ENCODE measurements at regions not wholly inside any gene's neighbourhood (a gene's known extent, or its start where the extent isn't known, plus 50 kb on each side); places are given as distances from the start of the nearest gene placed in this dataset.

GRCh38 chr1:218895064-218895587 lies 278.6 kb upstream of the LYPLAL1 start:
- H3K27me3 ChIP-seq (replicated peaks; ENCODE audit: insufficient read depth): no peaks in the 10 kb centered on the region
- 66% methylated on average over 3 of the region's 3 CpGs for WGBS
- no peak overlapping the region for H3K4me3 ChIP-seq
- TF ChIP-seq CTCF (IDR thresholded peaks at IDR 0.05) (no peak), POLR2A (IDR thresholded peaks at IDR 0.05) (no peak), POLR2AphosphoS5 (IDR thresholded peaks at IDR 0.05) (no peak)
- H3K36me3 ChIP-seq: no peaks in the 10 kb centered on the region
- H3K27ac ChIP-seq: no peak overlapping the region
- H3K4me1 ChIP-seq (replicated peaks): no peaks in the 10 kb centered on the region
- no peak for DNase-seq (ENCODE audit: low spot score)
- H3K9me3 ChIP-seq: no peaks in the 10 kb centered on the region
- intact Hi-C loops (cut with DNase I): no loop called here

GRCh38 chr1:218896202-218896601 lies 277.5 kb upstream of the LYPLAL1 start:
- H3K4me1 ChIP-seq (replicated peaks): no peaks in the 10 kb centered on the region
- 62% methylated on average over 5 of the region's 5 CpGs for WGBS

GRCh38 chr1:218898921-218899320 lies 274.8 kb upstream of the LYPLAL1 start:
- H3K4me1 ChIP-seq (replicated peaks): no peaks in the 10 kb centered on the region
- TF ChIP-seq POLR2AphosphoS5 (IDR thresholded peaks at IDR 0.05) (no peak), POLR2A (IDR thresholded peaks at IDR 0.05) (no peak), CTCF (IDR thresholded peaks at IDR 0.05) (no peak)
- 48% methylated on average over 2 of the region's 2 CpGs for WGBS
- no peaks in the 10 kb centered on the region for H3K36me3 ChIP-seq
- no peaks in the 10 kb centered on the region for H3K9me3 ChIP-seq
- H3K4me3 ChIP-seq: no peak overlapping the region
- no peak for DNase-seq (ENCODE audit: low spot score)
- no peak overlapping the region for H3K27ac ChIP-seq
- intact Hi-C loops (cut with DNase I): no loop called here
- no peaks in the 10 kb centered on the region for H3K27me3 ChIP-seq (replicated peaks; ENCODE audit: insufficient read depth)

More at GRCh38 chr1:218896202-218896601, 277.5 kb upstream of the LYPLAL1 start:
- Histone ChIP-seq H3K36me3 (no peaks in the 10 kb centered on the region), H3K9me3 (no peaks in the 10 kb centered on the region), H3K27me3 (replicated peaks; ENCODE audit: insufficient read depth) (no peaks in the 10 kb centered on the region), H3K4me3 (no peak overlapping the region), H3K27ac (no peak overlapping the region)
- TF ChIP-seq POLR2AphosphoS5 (IDR thresholded peaks at IDR 0.05): no peak
- TF ChIP-seq POLR2A (IDR thresholded peaks at IDR 0.05): no peak
- no peak for TF ChIP-seq CTCF (IDR thresholded peaks at IDR 0.05)
- no peak for DNase-seq (ENCODE audit: low spot score)
- intact Hi-C loops (cut with DNase I): no loop called here

GRCh38 chr1:218900615-218901014 lies 273.1 kb upstream of the LYPLAL1 start:
- Histone ChIP-seq H3K27ac (no peak overlapping the region), H3K9me3 (no peaks in the 10 kb centered on the region), H3K36me3 (no peaks in the 10 kb centered on the region), H3K4me1 (replicated peaks) (no peaks in the 10 kb centered on the region), H3K27me3 (replicated peaks; ENCODE audit: insufficient read depth) (no peaks in the 10 kb centered on the region), H3K4me3 (no peak overlapping the region)
- intact Hi-C loops (cut with DNase I): no loop called here
- no peak for DNase-seq (ENCODE audit: low spot score)
- no peak for TF ChIP-seq POLR2AphosphoS5 (IDR thresholded peaks at IDR 0.05)
- TF ChIP-seq CTCF (IDR thresholded peaks at IDR 0.05): no peak
- TF ChIP-seq POLR2A (IDR thresholded peaks at IDR 0.05): no peak
- 67% methylated on average over 3 of the region's 3 CpGs for WGBS

GRCh38 chr1:218904416-218904815 lies 269.3 kb upstream of the LYPLAL1 start:
- TF ChIP-seq CTCF (IDR thresholded peaks at IDR 0.05) (no peak), POLR2A (IDR thresholded peaks at IDR 0.05) (no peak), POLR2AphosphoS5 (IDR thresholded peaks at IDR 0.05) (no peak)
- intact Hi-C loops (cut with DNase I): no loop called here
- no peaks in the 10 kb centered on the region for H3K4me1 ChIP-seq (replicated peaks)
- no peak overlapping the region for H3K4me3 ChIP-seq
- no peaks in the 10 kb centered on the region for H3K27me3 ChIP-seq (replicated peaks; ENCODE audit: insufficient read depth)
- no peaks in the 10 kb centered on the region for H3K9me3 ChIP-seq
- no peak for DNase-seq (ENCODE audit: low spot score)
- no peaks in the 10 kb centered on the region for H3K36me3 ChIP-seq
- 44% methylated on average over 1 of the region's 1 CpG for WGBS
- no peak overlapping the region for H3K27ac ChIP-seq
